ENCODE measurements at regions not wholly inside any gene's neighbourhood (a gene's known extent, or its start where the extent isn't known, plus 50 kb on each side); places are given as distances from the start of the nearest gene placed in this dataset.
A peak's percentile ranks its signal among the peaks of the same experiment; 100 is the strongest.

- H3K27ac Mint-ChIP-seq = no peak overlapping the region
Observed at GRCh38 chr11:116148056-116148455, 624.7 kb downstream of the BUD13 start.

GRCh38 chr11:116145187-116145865, 627.5 kb downstream of the BUD13 start:
- Histone ChIP-seq H4K20me1 (replicated peaks; ENCODE audit: insufficient read depth) (no peaks in the 10 kb centered on the region), H3F3A (replicated peaks; ENCODE audit: low read depth) (no peaks in the 10 kb centered on the region), H3K9me2 (ENCODE audit: insufficient read depth) (no peaks in the 10 kb centered on the region), H3K36me3 (ENCODE audit: insufficient read depth) (no peaks in the 10 kb centered on the region), H3K4me3 (no peak overlapping the region), H3K27ac (ENCODE audit: low read depth) (no peak overlapping the region), H3K4me1 (ENCODE audit: insufficient read depth) (peaks cover 12% of the 10 kb centered on the region; the same call in 1 of the 2 replicates), H3K4me2 (no peak overlapping the region), H3K27me3 (ENCODE audit: insufficient read depth) (no peaks in the 10 kb centered on the region), H2AFZ (no peak overlapping the region), H3K79me2 (replicated peaks; ENCODE audit: insufficient read depth) (no peaks in the 10 kb centered on the region)
- ATAC-seq = peak; percentile 48
- Mint-ChIP-seq H3K9me3 (peaks cover 2% of the 10 kb centered on the region; the same call in 1 of the 3 replicates), H3K4me1 (peaks cover 20% of the 10 kb centered on the region), H3K27me3 (ENCODE audit: insufficient read depth, low read depth, poor library complexity) (peaks cover 2% of the 10 kb centered on the region), H3K27ac (no peak overlapping the region), H3K36me3 (ENCODE audit: low read depth) (no peaks in the 10 kb centered on the region), H3K4me3 (no peak overlapping the region)
- peak; percentile 60 for DNase-seq (ENCODE audit: low spot score)
- no peak for TF ChIP-seq POLR2AphosphoS5 (IDR thresholded peaks at IDR 0.05; ENCODE audit: low read depth)
- no peak for TF ChIP-seq JUNB (IDR thresholded peaks at IDR 0.05; ENCODE audit: unreplicated experiment)
- no peak for TF ChIP-seq NANOG (IDR thresholded peaks at IDR 0.05; ENCODE audit: borderline replicate concordance)
- TF ChIP-seq ZNF462 (CRISPR knock-in tag; IDR thresholded peaks at IDR 0.05) = no peak
- no peak for TF ChIP-seq REST (IDR thresholded peaks at IDR 0.05; ENCODE audit: unreplicated experiment)
- no peak for TF ChIP-seq ZNF114 (CRISPR knock-in tag; IDR thresholded peaks at IDR 0.05)
- peak; percentile 34 to 45 for TF ChIP-seq CTCF (conservative IDR thresholded peaks at IDR 0.05; ENCODE audit: low read depth in 2 of 2)

More at GRCh38 chr11:116148056-116148455, 624.7 kb downstream of the BUD13 start:
- H3K79me2 ChIP-seq (replicated peaks; ENCODE audit: insufficient read depth) = no peaks in the 10 kb centered on the region
- TF ChIP-seq ZNF331 (CRISPR knock-in tag; IDR thresholded peaks at IDR 0.05; ENCODE audit: low read depth) (no peak), EZH2 (IDR thresholded peaks at IDR 0.05; ENCODE audit: low read depth, unreplicated experiment) (no peak), ZNF114 (CRISPR knock-in tag; IDR thresholded peaks at IDR 0.05) (no peak)
- no peak overlapping the region for H3K4me2 ChIP-seq
- no peaks in the 10 kb centered on the region for H3K36me3 Mint-ChIP-seq (ENCODE audit: low read depth)
- no peak overlapping the region for H2AFZ ChIP-seq
- H3K27ac ChIP-seq (ENCODE audit: low read depth) = no peak overlapping the region
- H3K36me3 ChIP-seq (ENCODE audit: insufficient read depth) = no peaks in the 10 kb centered on the region
- H3K27me3 ChIP-seq (ENCODE audit: insufficient read depth) = no peaks in the 10 kb centered on the region
- H3K4me3 ChIP-seq = no peak overlapping the region
- peaks cover 2% of the 10 kb centered on the region for H3K27me3 Mint-ChIP-seq (ENCODE audit: insufficient read depth, low read depth, poor library complexity)
- H3K4me1 Mint-ChIP-seq = peaks cover 20% of the 10 kb centered on the region
- DNase-seq (ENCODE audit: low spot score) (peak; percentile 75), ATAC-seq (peak; percentile 94)
- no peaks in the 10 kb centered on the region for H3F3A ChIP-seq (replicated peaks; ENCODE audit: low read depth)
- no peak overlapping the region for H3K4me3 Mint-ChIP-seq
- H3K4me1 ChIP-seq (ENCODE audit: insufficient read depth) = peaks cover 12% of the 10 kb centered on the region; the same call in 1 of the 2 replicates
- H4K20me1 ChIP-seq (replicated peaks; ENCODE audit: insufficient read depth) = no peaks in the 10 kb centered on the region
- H3K9me2 ChIP-seq (ENCODE audit: insufficient read depth) = 0 out of 2 replicates have a peak, but pooled peaks cover 3% of the 10 kb centered on the region
- peaks cover 11% of the 10 kb centered on the region; the same call in 1 of the 3 replicates for H3K9me3 Mint-ChIP-seq
